Ovary (tissue), 3 donors: ENCODE measurements at regions not wholly inside any gene's neighbourhood (a gene's known extent, or its start where the extent isn't known, plus 50 kb on each side); places are given as distances from the start of the nearest gene placed in this dataset.

Experiments
- CTCF ChIP-seq, 3 donors: fragments of 450-650 bp in 2 of 3; fragments of 200-600 bp in 1 of 3; IDR thresholded peaks; one replicate each; pipeline versions ENCODE4 v1.5.1 to v1.8.0; 2016 to 2022; ENCODE audit warnings: antibody characterized with exemption in 3 of 3, mild to moderate bottlenecking in 1 of 3
- EP300 ChIP-seq: sonication (generic); formaldehyde crosslinking; IDR thresholded peaks from one replicate; pipeline ENCODE4 v1.6.1; 2017; ENCODE audit warnings: antibody characterized with exemption
- POLR2A ChIP-seq: fragments of 450-650 bp; IDR thresholded peaks from one replicate; pipeline ENCODE4 v1.6.1; 2017; ENCODE audit warnings: antibody characterized with exemption, mild to moderate bottlenecking, moderate library complexity
- donor health status: DM: no; HTN: no; CAD: no.

- TF ChIP-seq CTCF (IDR thresholded peaks at IDR 0.05), result no peak
- no peak for TF ChIP-seq POLR2A
- no peak for TF ChIP-seq EP300
Observed at GRCh38 chr5:130923543-130924124, 241.4 kb downstream of the HINT1 start.
